Left lung (tissue), 4 donors: ENCODE measurements at regions not wholly inside any gene's neighbourhood (a gene's known extent, or its start where the extent isn't known, plus 50 kb on each side); places are given as distances from the start of the nearest gene placed in this dataset.

ENCODE experiments used
- ATAC-seq: fragments of 200-7000 bp; cut with Tn5 transposase; one replicate; pipeline ENCODE4 v1.9.1; 2020; ENCODE audit warnings: moderate library complexity
- DNase-seq, 4 donors: peaks; one replicate each; pipeline ENCODE4 v3.0.0-alpha.2; 2013 to 2020
- H3K27ac ChIP-seq, 2 donors: fragments of 200-600 bp; sonication (generic) in 1 of 2; one replicate each; pipeline versions ENCODE4 v1.5.0 to v1.8.0; 2020 to 2021
- H3K27me3 ChIP-seq, 2 donors: fragments of 200-600 bp; sonication (generic) in 1 of 2; one replicate each; pipeline versions ENCODE4 v1.5.0 to v1.8.0; 2020 to 2021
- H3K36me3 ChIP-seq, 2 donors: fragments of 200-600 bp; sonication (generic) in 1 of 2; one replicate each; pipeline versions ENCODE4 v1.5.0 to v1.8.0; 2020 to 2021
- H3K4me1 ChIP-seq, 2 donors: fragments of 200-600 bp; one replicate each; pipeline ENCODE4 v1.8.0; 2021
- H3K4me3 ChIP-seq, 2 donors: fragments of 200-600 bp; sonication (generic) in 1 of 2; one replicate each; pipeline versions ENCODE4 v1.5.0 to v1.8.0; 2020 to 2021; ENCODE audit warnings: mild to moderate bottlenecking in 1 of 2
- H3K9me3 ChIP-seq, 2 donors: fragments of 200-600 bp; sonication (generic) in 1 of 2; one replicate each; pipeline versions ENCODE4 v1.5.0 to v1.8.0; 2020 to 2021
- intact Hi-C, 2 donors: fragments of 100-400 bp; cut with DNase I; formaldehyde crosslinking; loops; one replicate each; pipeline versions ENCODE4 v1.11.2 to v1.14.2; 2022
- TF ChIP-seq, protein P1 (sequence below), 2 donors: fragments of 200-600 bp; sonication (generic) in 1 of 2; IDR thresholded peaks; one replicate each; pipeline versions ENCODE4 v1.5.0 to v1.8.0; 2021; ENCODE audit warnings: antibody characterized with exemption in 2 of 2
- donor health status: DM: no; HTN: yes; CAD: no.
- donor health status: DM: no; HTN: no; CAD: no.

DNA sequence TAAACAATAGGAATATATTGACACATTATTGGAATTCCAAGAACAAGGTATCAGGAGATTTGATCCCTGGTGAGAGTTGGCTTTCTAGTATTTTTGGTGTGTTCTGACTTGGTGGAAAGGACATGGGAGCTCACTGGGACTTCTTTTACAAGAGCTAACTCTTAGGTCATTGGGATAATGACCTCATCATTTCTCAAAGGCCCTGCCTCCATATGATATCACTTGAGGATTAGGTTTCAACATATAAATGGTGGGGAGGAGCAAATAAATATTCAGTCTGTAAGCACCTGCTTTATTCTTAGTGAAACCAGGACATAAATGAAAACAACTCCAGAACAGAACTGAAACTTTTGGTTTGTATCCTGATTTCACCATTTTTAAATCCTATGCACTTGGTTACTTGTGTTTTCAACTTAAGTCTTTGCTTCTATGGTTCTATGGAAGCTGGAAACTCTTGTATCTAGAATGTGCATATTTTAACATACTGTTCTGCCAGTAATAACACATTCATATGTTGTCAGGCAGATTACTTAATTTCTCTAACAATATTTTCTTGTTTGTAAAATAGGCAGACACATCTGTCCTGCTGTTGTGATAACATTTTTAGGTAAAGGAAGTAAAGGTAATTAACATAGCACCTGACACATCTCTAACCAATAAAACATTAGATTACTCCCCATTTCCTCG is 1527.7 kb upstream of the CDH8 start:
- Histone ChIP-seq H3K9me3 (peaks cover 0 to 6% of the 10 kb centered on the region in 2 donors), H3K27me3 (no peaks in the 10 kb centered on the region), H3K27ac (no peak overlapping the region), H3K4me1 (no peaks in the 10 kb centered on the region), H3K4me3 (no peak overlapping the region), H3K36me3 (no peaks in the 10 kb centered on the region)
- DNase-seq, result no peak
- TF ChIP-seq, protein P1, sequence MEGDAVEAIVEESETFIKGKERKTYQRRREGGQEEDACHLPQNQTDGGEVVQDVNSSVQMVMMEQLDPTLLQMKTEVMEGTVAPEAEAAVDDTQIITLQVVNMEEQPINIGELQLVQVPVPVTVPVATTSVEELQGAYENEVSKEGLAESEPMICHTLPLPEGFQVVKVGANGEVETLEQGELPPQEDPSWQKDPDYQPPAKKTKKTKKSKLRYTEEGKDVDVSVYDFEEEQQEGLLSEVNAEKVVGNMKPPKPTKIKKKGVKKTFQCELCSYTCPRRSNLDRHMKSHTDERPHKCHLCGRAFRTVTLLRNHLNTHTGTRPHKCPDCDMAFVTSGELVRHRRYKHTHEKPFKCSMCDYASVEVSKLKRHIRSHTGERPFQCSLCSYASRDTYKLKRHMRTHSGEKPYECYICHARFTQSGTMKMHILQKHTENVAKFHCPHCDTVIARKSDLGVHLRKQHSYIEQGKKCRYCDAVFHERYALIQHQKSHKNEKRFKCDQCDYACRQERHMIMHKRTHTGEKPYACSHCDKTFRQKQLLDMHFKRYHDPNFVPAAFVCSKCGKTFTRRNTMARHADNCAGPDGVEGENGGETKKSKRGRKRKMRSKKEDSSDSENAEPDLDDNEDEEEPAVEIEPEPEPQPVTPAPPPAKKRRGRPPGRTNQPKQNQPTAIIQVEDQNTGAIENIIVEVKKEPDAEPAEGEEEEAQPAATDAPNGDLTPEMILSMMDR (IDR thresholded peaks at IDR 0.05), result no peak
- no peak for ATAC-seq
- intact Hi-C loops, result no loop called here

- intact Hi-C loops, result no loop called here
- no peak for DNase-seq
- H3K4me1 ChIP-seq, result no peaks in the 10 kb centered on the region
- TF ChIP-seq, protein P1 (IDR thresholded peaks at IDR 0.05), result no peak
- H3K36me3 ChIP-seq, result no peaks in the 10 kb centered on the region
- no peaks in the 10 kb centered on the region for H3K27me3 ChIP-seq
- no peaks in the 10 kb centered on the region for H3K9me3 ChIP-seq
- no peak overlapping the region for H3K27ac ChIP-seq
- H3K4me3 ChIP-seq, result no peak overlapping the region
- ATAC-seq, result no peak
Measured at GRCh38 chr16:63553980-63554379, 1517.7 kb upstream of the CDH8 start.

DNA sequence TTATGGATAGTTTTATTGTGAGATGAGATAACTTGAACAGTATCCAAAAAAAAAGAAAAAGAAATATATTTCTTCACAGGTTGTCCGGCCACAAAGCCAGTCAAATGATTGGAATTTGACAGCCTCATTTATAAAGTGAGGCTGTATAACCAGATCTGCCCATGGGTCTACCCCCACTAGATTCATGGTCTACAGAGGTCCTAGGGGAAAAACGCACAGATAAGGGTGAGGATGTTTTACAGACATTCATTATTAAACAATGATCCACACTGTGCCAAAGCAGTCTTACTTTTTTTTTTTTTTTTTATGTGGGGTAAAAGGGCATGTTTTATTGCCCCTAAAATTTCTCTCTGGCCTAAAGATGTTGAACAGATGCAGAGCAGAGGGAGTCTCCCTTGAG is 1503.0 kb upstream of the CDH8 start:
- Histone ChIP-seq H3K36me3 (no peaks in the 10 kb centered on the region), H3K4me3 (no peak overlapping the region), H3K27me3 (no peaks in the 10 kb centered on the region), H3K27ac (no peak overlapping the region), H3K9me3 (peaks cover 0 to 2% of the 10 kb centered on the region in 2 donors), H3K4me1 (no peaks in the 10 kb centered on the region)
- intact Hi-C loops, result no loop called here
- TF ChIP-seq, protein P1 (IDR thresholded peaks at IDR 0.05), result no peak
- no peak for DNase-seq
- no peak for ATAC-seq

GRCh38 chr16:63530974-63531373 is 1494.7 kb upstream of the CDH8 start:
- no peaks in the 10 kb centered on the region for H3K27me3 ChIP-seq
- intact Hi-C loops, result no loop called here
- H3K4me3 ChIP-seq, result no peak overlapping the region
- H3K9me3 ChIP-seq, result peaks cover 0 to 7% of the 10 kb centered on the region in 2 donors
- no peaks in the 10 kb centered on the region for H3K36me3 ChIP-seq
- TF ChIP-seq, protein P1 (IDR thresholded peaks at IDR 0.05), result no peak
- no peak overlapping the region for H3K27ac ChIP-seq
- DNase-seq (no peak), ATAC-seq (no peak)
- H3K4me1 ChIP-seq, result no peaks in the 10 kb centered on the region

- intact Hi-C loops, result no loop called here
- H3K4me3 ChIP-seq, result no peak overlapping the region
- no peaks in the 10 kb centered on the region for H3K4me1 ChIP-seq
- H3K27me3 ChIP-seq, result no peaks in the 10 kb centered on the region
- ATAC-seq, result no peak
- TF ChIP-seq, protein P1 (IDR thresholded peaks at IDR 0.05), result no peak
- no peaks in the 10 kb centered on the region for H3K36me3 ChIP-seq
- H3K9me3 ChIP-seq, result peaks cover 0 to 7% of the 10 kb centered on the region in 2 donors
- no peak overlapping the region for H3K27ac ChIP-seq
- DNase-seq, result no peak
Measured at GRCh38 chr16:63530208-63530607, 1494.0 kb upstream of the CDH8 start.
